Tibial artery (tissue), 4 donors: ENCODE measurements at regions not wholly inside any gene's neighbourhood (a gene's known extent, or its start where the extent isn't known, plus 50 kb on each side); places are given as distances from the start of the nearest gene placed in this dataset.

ENCODE experiments used
- DNase-seq, 2 donors: peaks; one replicate each; pipeline ENCODE4 v3.0.0-alpha.2; 2019
- H3K27ac ChIP-seq, 2 donors: fragments of 200-600 bp; sonication (generic) in 1 of 2; 1 replicate in 1 of 2; 2 replicates in 1 of 2; pipeline ENCODE4 v1.5.1; 2018 to 2019; ENCODE audit warnings: mild to moderate bottlenecking in 1 of 2
- H3K27me3 ChIP-seq, 2 donors: fragments of 200-600 bp; sonication (generic) in 1 of 2; one replicate each; pipeline versions ENCODE4 v1.5.1 to v1.6.0; 2016 to 2019
- H3K36me3 ChIP-seq, 3 donors: fragments of 200-600 bp; sonication (generic) in 2 of 3; one replicate each; pipeline ENCODE4 v1.5.1; 2016 to 2019; ENCODE audit warnings: mild to moderate bottlenecking in 2 of 3
- H3K4me1 ChIP-seq, 4 donors: fragments of 200-600 bp; sonication (generic) in 2 of 4; 1 replicate in 3 of 4; 2 replicates in 1 of 4; pipeline ENCODE4 v1.5.1; 2016 to 2019
- H3K4me3 ChIP-seq, 2 donors: fragments of 200-600 bp; sonication (generic) in 1 of 2; 1 replicate in 1 of 2; 2 replicates in 1 of 2; pipeline ENCODE4 v1.5.1; 2018 to 2019; ENCODE audit warnings: mild to moderate bottlenecking in 2 of 2
- H3K9me3 ChIP-seq, 3 donors: fragments of 200-600 bp; sonication (generic) in 1 of 3; one replicate each; pipeline ENCODE4 v1.5.1; 2016 to 2019
- CTCF ChIP-seq, 2 experiments: fragments of 200-600 bp in 1 of 2; fragments of 450-650 bp in 1 of 2; IDR thresholded peaks; one replicate each; pipeline ENCODE4 v1.5.1; 2017 to 2019; ENCODE audit warnings: antibody characterized with exemption in 2 of 2, mild to moderate bottlenecking in 1 of 2, moderate library complexity in 1 of 2
- intact Hi-C: fragments of 100-400 bp; cut with DNase I; formaldehyde crosslinking; loops from one replicate; pipeline ENCODE4 v1.15.0; 2023; ENCODE audit warnings: low total_unique reads

- Histone ChIP-seq H3K4me3 (no peak overlapping the region), H3K9me3 (no peaks in the 10 kb centered on the region), H3K4me1 (no peaks in the 10 kb centered on the region), H3K36me3 (no peaks in the 10 kb centered on the region), H3K27ac (no peak overlapping the region), H3K27me3 (no peaks in the 10 kb centered on the region)
- intact Hi-C loops: no loop called here
- TF ChIP-seq CTCF (IDR thresholded peaks at IDR 0.05): no peak
- DNase-seq: no peak
Measured at GRCh38 chr20:55031971-55032370, 556.6 kb downstream of the DOK5 start.

- TF ChIP-seq CTCF (IDR thresholded peaks at IDR 0.05): no peak
- no peaks in the 10 kb centered on the region for H3K27me3 ChIP-seq
- H3K27ac ChIP-seq: no peak overlapping the region
- no peak for DNase-seq
- H3K9me3 ChIP-seq: no peaks in the 10 kb centered on the region
- H3K4me3 ChIP-seq: no peak overlapping the region
- no peaks in the 10 kb centered on the region for H3K4me1 ChIP-seq
- intact Hi-C loops: no loop called here
- no peaks in the 10 kb centered on the region for H3K36me3 ChIP-seq
Measured at GRCh38 chr20:55014766-55015165, 539.4 kb downstream of the DOK5 start.

- Histone ChIP-seq H3K36me3 (no peaks in the 10 kb centered on the region), H3K4me3 (no peak overlapping the region), H3K27me3 (no peaks in the 10 kb centered on the region), H3K4me1 (no peaks in the 10 kb centered on the region), H3K9me3 (no peaks in the 10 kb centered on the region), H3K27ac (no peak overlapping the region)
- intact Hi-C loops: no loop called here
- DNase-seq: no peak
- TF ChIP-seq CTCF (IDR thresholded peaks at IDR 0.05): no peak
Measured at GRCh38 chr20:55010761-55011160, 535.4 kb downstream of the DOK5 start.

- no peak for TF ChIP-seq CTCF (IDR thresholded peaks at IDR 0.05)
- intact Hi-C loops: loop anchor here (5.0 kb wide), 1 partner anchor 318 kb away; no protein-coding TSS in a partner anchor
- Histone ChIP-seq H3K27me3 (no peaks in the 10 kb centered on the region), H3K27ac (no peak overlapping the region), H3K36me3 (no peaks in the 10 kb centered on the region), H3K4me1 (no peaks in the 10 kb centered on the region), H3K4me3 (no peak overlapping the region), H3K9me3 (no peaks in the 10 kb centered on the region)
- no peak for DNase-seq
Measured at GRCh38 chr20:55009066-55009465, 533.7 kb downstream of the DOK5 start.

GRCh38 chr20:55004044-55004443 lies 528.7 kb downstream of the DOK5 start:
- DNase-seq: no peak
- no peak overlapping the region for H3K4me3 ChIP-seq
- TF ChIP-seq CTCF (IDR thresholded peaks at IDR 0.05): no peak
- H3K9me3 ChIP-seq: no peaks in the 10 kb centered on the region
- H3K36me3 ChIP-seq: no peaks in the 10 kb centered on the region
- no peaks in the 10 kb centered on the region for H3K27me3 ChIP-seq
- no peaks in the 10 kb centered on the region for H3K4me1 ChIP-seq
- H3K27ac ChIP-seq: no peak overlapping the region
- intact Hi-C loops: no loop called here

GRCh38 chr20:54995553-54995952 lies 520.2 kb downstream of the DOK5 start:
- H3K27ac ChIP-seq: no peak overlapping the region
- no peak for DNase-seq
- intact Hi-C loops: no loop called here
- H3K4me1 ChIP-seq: no peaks in the 10 kb centered on the region
- H3K36me3 ChIP-seq: no peaks in the 10 kb centered on the region
- H3K27me3 ChIP-seq: no peaks in the 10 kb centered on the region
- no peaks in the 10 kb centered on the region for H3K9me3 ChIP-seq
- no peak overlapping the region for H3K4me3 ChIP-seq
- no peak for TF ChIP-seq CTCF (IDR thresholded peaks at IDR 0.05)
